Hematopoietic multipotent progenitor cell treated with erythropoietin and hydrocortisone succinate and interleukin-3 and kit ligand, for 8 days (in vitro differentiated cells): ENCODE measurements at regions not wholly inside any gene's neighbourhood (a gene's known extent, or its start where the extent isn't known, plus 50 kb on each side); places are given as distances from the start of the nearest gene placed in this dataset.
"Not testable (repeated sequence)": the region's sequence is repeated elsewhere in the genome, so short reads cannot be mapped to it uniquely, and the experiment has no call there.

Source experiments
- DNase-seq: peaks from one replicate; pipeline ENCODE4 v3.0.0-alpha.2; 2015

GRCh38 chr6:40671001-40671693 is 84.0 kb upstream of the LRFN2 start:
- no peak for DNase-seq

GRCh38 chr6:40669343-40669742 is 82.2 kb upstream of the LRFN2 start:
- peak; percentile 70 for DNase-seq

GRCh38 chr6:40668203-40668602 is 81.0 kb upstream of the LRFN2 start:
- peak; percentile 26 for DNase-seq

GRCh38 chr6:40666530-40666929 is 79.4 kb upstream of the LRFN2 start:
- no peak for DNase-seq

GRCh38 chr6:40661726-40662125 is 74.6 kb upstream of the LRFN2 start:
- DNase-seq: no peak

- not testable (repeated sequence) for DNase-seq
Observed at GRCh38 chr6:40656772-40657171, 69.6 kb upstream of the LRFN2 start.

- no peak for DNase-seq
Observed at GRCh38 chr6:40654828-40655227, 67.7 kb upstream of the LRFN2 start.

- no peak for DNase-seq
Observed at GRCh38 chr6:40645043-40645442, 57.9 kb upstream of the LRFN2 start.

- no peak for DNase-seq
Observed at GRCh38 chr6:40642837-40643236, 55.7 kb upstream of the LRFN2 start.

GRCh38 chr6:40642190-40642589 is 55.0 kb upstream of the LRFN2 start:
- DNase-seq: no peak

GRCh38 chr6:40640599-40641227 is 53.5 kb upstream of the LRFN2 start:
- no peak for DNase-seq
